ENCODE measurements at regions not wholly inside any gene's neighbourhood (a gene's known extent, or its start where the extent isn't known, plus 50 kb on each side); places are given as distances from the start of the nearest gene placed in this dataset.
"Not testable (repeated sequence)": the region's sequence is repeated elsewhere in the genome, so short reads cannot be mapped to it uniquely, and the experiment has no call there.

GRCh38 chrX:3514996-3515395, 168.5 kb upstream of the MXRA5 start:
- DNase-seq: no peak
- H3K4me1 Mint-ChIP-seq: no peaks in the 10 kb centered on the region
- no peaks in the 10 kb centered on the region for H3K27me3 Mint-ChIP-seq
- intact Hi-C loops (cut with micrococcal nuclease): no loop called here
- H3K27ac Mint-ChIP-seq: no peak overlapping the region
- no peaks in the 10 kb centered on the region for H3K4me1 ChIP-seq (ENCODE audit: control insufficient read depth in 2 of 2, insufficient read depth in 2 of 2, low read length in 2 of 2)
- ChIA-PET POLR2A (no interaction called here), CTCF (interaction anchor here (0.7 kb wide), 1 partner anchor 298 kb away, joined by 3 read pairs; no protein-coding TSS in a partner anchor)
- no peak overlapping the region for H2AFZ ChIP-seq (ENCODE audit: insufficient read depth, low read depth, low read length, poor library complexity, severe bottlenecking)
- no peak for TF ChIP-seq CTCF (IDR thresholded peaks at IDR 0.05)
- no peak for ATAC-seq (ENCODE audit: low read depth)
- no peaks in the 10 kb centered on the region for H3K79me2 ChIP-seq (ENCODE audit: control insufficient read depth, insufficient read depth, low read length)
- H4K20me1 ChIP-seq (ENCODE audit: control insufficient read depth, insufficient read depth, low read length, poor library complexity, severe bottlenecking): no peaks in the 10 kb centered on the region
- H3K9me3 Mint-ChIP-seq (ENCODE audit: insufficient read depth): no peaks in the 10 kb centered on the region
- no peaks in the 10 kb centered on the region for H3K9me3 ChIP-seq (ENCODE audit: control extremely low read depth in 1 of 3, control insufficient read depth in 2 of 3, insufficient read depth in 1 of 3, low read length in 2 of 3)
- no CpG with 5 or more reads among the region's 3 CpGs for WGBS (ENCODE audit: insufficient coverage)
- no peaks in the 10 kb centered on the region for H3K36me3 ChIP-seq (replicated peaks in 1 of 2; ENCODE audit: control extremely low read depth in 1 of 2, control insufficient read depth in 1 of 2, extremely low read depth in 1 of 2, insufficient read depth in 2 of 2, low read length in 1 of 2)
- no peak overlapping the region for H3K4me3 ChIP-seq (ENCODE audit: control extremely low read depth in 1 of 5, extremely low read depth in 1 of 5, insufficient read depth in 1 of 5, low read depth in 2 of 5, low read length in 4 of 5)
- H3K27ac ChIP-seq (ENCODE audit: low read length in 2 of 2): no peak overlapping the region
- no peaks in the 10 kb centered on the region for H3K27me3 ChIP-seq (replicated peaks in 1 of 4; ENCODE audit: control extremely low read depth in 1 of 4, control insufficient read depth in 3 of 4, insufficient read depth in 4 of 4, low read length in 3 of 4)
- H3K9ac ChIP-seq (ENCODE audit: low read length): no peak overlapping the region
- no peak overlapping the region for H3K4me3 Mint-ChIP-seq
- H3K4me2 ChIP-seq (replicated peaks; ENCODE audit: low read depth, low read length, poor library complexity, severe bottlenecking): no peak overlapping the region

- H3K4me1 ChIP-seq (ENCODE audit: control insufficient read depth in 2 of 2, insufficient read depth in 2 of 2, low read length in 2 of 2); H3K4me3 Mint-ChIP-seq; CTCF ChIA-PET: not testable (repeated sequence)
These were observed 165.7 kb upstream of the MXRA5 start for GRCh38 chrX:3512150-3512549.

More at GRCh38 chrX:3512150-3512549, 165.7 kb upstream of the MXRA5 start:
- WGBS (ENCODE audit: insufficient coverage): no CpG with 5 or more reads among the region's 10 CpGs
- POLR2A ChIA-PET; H3K27me3 ChIP-seq (replicated peaks in 1 of 4; ENCODE audit: control extremely low read depth in 1 of 4, control insufficient read depth in 3 of 4, insufficient read depth in 4 of 4, low read length in 3 of 4); intact Hi-C loops (cut with micrococcal nuclease); H3K4me3 ChIP-seq (ENCODE audit: control extremely low read depth in 1 of 5, extremely low read depth in 1 of 5, insufficient read depth in 1 of 5, low read depth in 2 of 5, low read length in 4 of 5); H4K20me1 ChIP-seq (ENCODE audit: control insufficient read depth, insufficient read depth, low read length, poor library complexity, severe bottlenecking); H3K9me3 Mint-ChIP-seq (ENCODE audit: insufficient read depth); H3K36me3 ChIP-seq (replicated peaks in 1 of 2; ENCODE audit: control extremely low read depth in 1 of 2, control insufficient read depth in 1 of 2, extremely low read depth in 1 of 2, insufficient read depth in 2 of 2, low read length in 1 of 2); H3K27me3 Mint-ChIP-seq; H3K27ac Mint-ChIP-seq; H3K9me3 ChIP-seq (ENCODE audit: control extremely low read depth in 1 of 3, control insufficient read depth in 2 of 3, insufficient read depth in 1 of 3, low read length in 2 of 3); H3K9ac ChIP-seq (ENCODE audit: low read length); DNase-seq; ATAC-seq (ENCODE audit: low read depth); H3K4me2 ChIP-seq (replicated peaks; ENCODE audit: low read depth, low read length, poor library complexity, severe bottlenecking); H2AFZ ChIP-seq (ENCODE audit: insufficient read depth, low read depth, low read length, poor library complexity, severe bottlenecking); H3K79me2 ChIP-seq (ENCODE audit: control insufficient read depth, insufficient read depth, low read length); H3K27ac ChIP-seq (ENCODE audit: low read length in 2 of 2); H3K4me1 Mint-ChIP-seq: not testable (repeated sequence)
